Activated naive CD8-positive, alpha-beta T cell treated with anti-CD3 and anti-CD28 coated beads, Interleukin-2, amount 50 U/mL, for 24 hours (primary cell): ENCODE measurements at regions not wholly inside any gene's neighbourhood (a gene's known extent, or its start where the extent isn't known, plus 50 kb on each side); places are given as distances from the start of the nearest gene placed in this dataset.

ENCODE experiments used
- ATAC-seq: fragments of 150-1000 bp; cut with Tn5 transposase; one replicate; pipeline ENCODE4 v1.10.0; 2021
- DNase-seq: peaks from one replicate; pipeline ENCODE4 v3.0.0; 2021
- H3K27ac Mint-ChIP-seq: one replicate; pipeline ENCODE4 v1.8.0; 2021; ENCODE audit warnings: mild to moderate bottlenecking, mixed read lengths
- H3K27me3 Mint-ChIP-seq: one replicate; pipeline ENCODE4 v1.8.0; 2021; ENCODE audit warnings: mixed read lengths
- H3K36me3 Mint-ChIP-seq: one replicate; pipeline ENCODE4 v1.8.0; 2021; ENCODE audit warnings: low read depth, mixed read lengths
- H3K4me1 Mint-ChIP-seq: one replicate; pipeline ENCODE4 v1.8.0; 2021; ENCODE audit warnings: mixed read lengths
- H3K4me3 Mint-ChIP-seq: one replicate; pipeline ENCODE4 v1.8.0; 2021; ENCODE audit warnings: mild to moderate bottlenecking, moderate library complexity, mixed read lengths
- H3K9me3 Mint-ChIP-seq: one replicate; pipeline ENCODE4 v1.8.0; 2021; ENCODE audit warnings: mixed read lengths

GRCh38 chr21:25396135-25396711 lies 211.1 kb downstream of the MRPL39 start:
- peak overlapping the region; percentile 46 for H3K4me3 Mint-ChIP-seq
- H3K36me3 Mint-ChIP-seq, result peaks cover 11% of the 10 kb centered on the region
- peaks cover 3% of the 10 kb centered on the region for H3K27me3 Mint-ChIP-seq
- H3K9me3 Mint-ChIP-seq, result peaks cover 3% of the 10 kb centered on the region
- H3K27ac Mint-ChIP-seq, result peak overlapping the region; percentile 92
- H3K4me1 Mint-ChIP-seq, result peaks cover 42% of the 10 kb centered on the region
- ATAC-seq (peak; percentile 99), DNase-seq (peak; percentile 79)

GRCh38 chr21:25391777-25392176 lies 215.5 kb downstream of the MRPL39 start:
- Mint-ChIP-seq H3K27me3 (no peaks in the 10 kb centered on the region), H3K27ac (peak overlapping the region; percentile 5), H3K4me3 (no peak overlapping the region), H3K4me1 (peaks cover 38% of the 10 kb centered on the region), H3K9me3 (no peaks in the 10 kb centered on the region), H3K36me3 (peaks cover 11% of the 10 kb centered on the region)
- DNase-seq (no peak), ATAC-seq (no peak)

- H3K4me1 Mint-ChIP-seq, result peaks cover 32% of the 10 kb centered on the region
- H3K4me3 Mint-ChIP-seq, result no peak overlapping the region
- DNase-seq (no peak), ATAC-seq (no peak)
- H3K36me3 Mint-ChIP-seq, result peaks cover 11% of the 10 kb centered on the region
- no peaks in the 10 kb centered on the region for H3K27me3 Mint-ChIP-seq
- H3K27ac Mint-ChIP-seq, result no peak overlapping the region
- no peaks in the 10 kb centered on the region for H3K9me3 Mint-ChIP-seq
Observed at GRCh38 chr21:25390701-25391100, 216.6 kb downstream of the MRPL39 start.

- no peak for ATAC-seq
- no peak overlapping the region for H3K4me3 Mint-ChIP-seq
- peaks cover 26% of the 10 kb centered on the region for H3K4me1 Mint-ChIP-seq
- H3K27ac Mint-ChIP-seq, result no peak overlapping the region
- no peak for DNase-seq
- no peaks in the 10 kb centered on the region for H3K27me3 Mint-ChIP-seq
- H3K36me3 Mint-ChIP-seq, result peaks cover 15% of the 10 kb centered on the region
- H3K9me3 Mint-ChIP-seq, result no peaks in the 10 kb centered on the region
Observed at GRCh38 chr21:25387665-25388064, 219.6 kb downstream of the MRPL39 start.

GRCh38 chr21:25385911-25386474 lies 221.3 kb downstream of the MRPL39 start:
- H3K27me3 Mint-ChIP-seq, result no peaks in the 10 kb centered on the region
- H3K4me3 Mint-ChIP-seq, result no peak overlapping the region
- H3K9me3 Mint-ChIP-seq, result no peaks in the 10 kb centered on the region
- peak overlapping the region; percentile 14 for H3K27ac Mint-ChIP-seq
- peaks cover 8% of the 10 kb centered on the region for H3K36me3 Mint-ChIP-seq
- ATAC-seq (no peak), DNase-seq (no peak)
- peaks cover 20% of the 10 kb centered on the region for H3K4me1 Mint-ChIP-seq

- Mint-ChIP-seq H3K27me3 (no peaks in the 10 kb centered on the region), H3K4me1 (peaks cover 14% of the 10 kb centered on the region), H3K27ac (no peak overlapping the region), H3K9me3 (no peaks in the 10 kb centered on the region), H3K36me3 (peaks cover 3% of the 10 kb centered on the region), H3K4me3 (no peak overlapping the region)
- no peak for DNase-seq
- ATAC-seq, result no peak
Observed at GRCh38 chr21:25385341-25385740, 221.9 kb downstream of the MRPL39 start.

GRCh38 chr21:25384782-25385181 lies 222.5 kb downstream of the MRPL39 start:
- Mint-ChIP-seq H3K4me3 (no peak overlapping the region), H3K4me1 (peaks cover 13% of the 10 kb centered on the region), H3K36me3 (peaks cover 3% of the 10 kb centered on the region), H3K9me3 (no peaks in the 10 kb centered on the region), H3K27me3 (no peaks in the 10 kb centered on the region), H3K27ac (no peak overlapping the region)
- ATAC-seq (no peak), DNase-seq (no peak)

GRCh38 chr21:25383545-25383944 lies 223.7 kb downstream of the MRPL39 start:
- no peaks in the 10 kb centered on the region for H3K9me3 Mint-ChIP-seq
- no peaks in the 10 kb centered on the region for H3K27me3 Mint-ChIP-seq
- peaks cover 12% of the 10 kb centered on the region for H3K4me1 Mint-ChIP-seq
- DNase-seq (no peak), ATAC-seq (no peak)
- peaks cover 3% of the 10 kb centered on the region for H3K36me3 Mint-ChIP-seq
- H3K27ac Mint-ChIP-seq, result no peak overlapping the region
- no peak overlapping the region for H3K4me3 Mint-ChIP-seq

GRCh38 chr21:25381936-25382452 lies 225.3 kb downstream of the MRPL39 start:
- H3K27ac Mint-ChIP-seq, result no peak overlapping the region
- DNase-seq, result no peak
- no peak for ATAC-seq
- no peaks in the 10 kb centered on the region for H3K9me3 Mint-ChIP-seq
- H3K36me3 Mint-ChIP-seq, result peaks cover 8% of the 10 kb centered on the region
- H3K4me3 Mint-ChIP-seq, result no peak overlapping the region
- peaks cover 8% of the 10 kb centered on the region for H3K4me1 Mint-ChIP-seq
- no peaks in the 10 kb centered on the region for H3K27me3 Mint-ChIP-seq

- no peak for DNase-seq
- peaks cover 4% of the 10 kb centered on the region for H3K36me3 Mint-ChIP-seq
- peaks cover 8% of the 10 kb centered on the region for H3K27me3 Mint-ChIP-seq
- no peak overlapping the region for H3K27ac Mint-ChIP-seq
- no peaks in the 10 kb centered on the region for H3K4me1 Mint-ChIP-seq
- H3K4me3 Mint-ChIP-seq, result no peak overlapping the region
- H3K9me3 Mint-ChIP-seq, result no peaks in the 10 kb centered on the region
- ATAC-seq, result no peak
Observed at GRCh38 chr21:25375675-25376074, 231.6 kb downstream of the MRPL39 start.

GRCh38 chr21:25373126-25374082 lies 233.9 kb downstream of the MRPL39 start:
- ATAC-seq (no peak), DNase-seq (no peak)
- Mint-ChIP-seq H3K27me3 (peaks cover 8% of the 10 kb centered on the region), H3K36me3 (peaks cover 4% of the 10 kb centered on the region), H3K27ac (no peak overlapping the region), H3K9me3 (no peaks in the 10 kb centered on the region), H3K4me3 (no peak overlapping the region), H3K4me1 (peaks cover 5% of the 10 kb centered on the region)

- Mint-ChIP-seq H3K9me3 (no peaks in the 10 kb centered on the region), H3K4me1 (peaks cover 5% of the 10 kb centered on the region), H3K27me3 (peaks cover 13% of the 10 kb centered on the region), H3K27ac (no peak overlapping the region), H3K4me3 (no peak overlapping the region), H3K36me3 (no peaks in the 10 kb centered on the region)
- DNase-seq, result no peak
- no peak for ATAC-seq
Observed at GRCh38 chr21:25371841-25372425, 235.3 kb downstream of the MRPL39 start.

- Mint-ChIP-seq H3K27ac (no peak overlapping the region), H3K36me3 (no peaks in the 10 kb centered on the region), H3K4me3 (no peak overlapping the region), H3K4me1 (peaks cover 5% of the 10 kb centered on the region), H3K9me3 (no peaks in the 10 kb centered on the region), H3K27me3 (peaks cover 13% of the 10 kb centered on the region)
- peak; percentile 18 for DNase-seq
- peak; percentile 99 for ATAC-seq
Observed at GRCh38 chr21:25370311-25370744, 237.0 kb downstream of the MRPL39 start.

- ATAC-seq, result no peak
- Mint-ChIP-seq H3K4me3 (no peak overlapping the region), H3K27me3 (peaks cover 11% of the 10 kb centered on the region), H3K36me3 (no peaks in the 10 kb centered on the region), H3K4me1 (peaks cover 5% of the 10 kb centered on the region), H3K9me3 (no peaks in the 10 kb centered on the region), H3K27ac (no peak overlapping the region)
- DNase-seq, result no peak
Observed at GRCh38 chr21:25369524-25370300, 237.6 kb downstream of the MRPL39 start.
